Stomach (tissue), 4 donors: ENCODE measurements at regions not wholly inside any gene's neighbourhood (a gene's known extent, or its start where the extent isn't known, plus 50 kb on each side); places are given as distances from the start of the nearest gene placed in this dataset.

Source experiments
- POLR2A ChIP-seq, 4 donors: fragments of 450-650 bp; IDR thresholded peaks; one replicate each; pipeline ENCODE4 v1.6.1; 2016; ENCODE audit warnings: antibody characterized with exemption in 4 of 4, control low read depth in 2 of 4, mild to moderate bottlenecking in 1 of 4, moderate library complexity in 1 of 4
- TF ChIP-seq, protein P1 (sequence below), 7 experiments: fragments of 450-650 bp in 4 of 7; fragments of 200-600 bp in 3 of 7; sonication (generic) in 3 of 7; IDR thresholded peaks; one replicate each; pipeline ENCODE4 v1.5.1; 2016 to 2019; ENCODE audit warnings: antibody characterized with exemption in 7 of 7, control low read depth in 2 of 7, mild to moderate bottlenecking in 1 of 7

DNA sequence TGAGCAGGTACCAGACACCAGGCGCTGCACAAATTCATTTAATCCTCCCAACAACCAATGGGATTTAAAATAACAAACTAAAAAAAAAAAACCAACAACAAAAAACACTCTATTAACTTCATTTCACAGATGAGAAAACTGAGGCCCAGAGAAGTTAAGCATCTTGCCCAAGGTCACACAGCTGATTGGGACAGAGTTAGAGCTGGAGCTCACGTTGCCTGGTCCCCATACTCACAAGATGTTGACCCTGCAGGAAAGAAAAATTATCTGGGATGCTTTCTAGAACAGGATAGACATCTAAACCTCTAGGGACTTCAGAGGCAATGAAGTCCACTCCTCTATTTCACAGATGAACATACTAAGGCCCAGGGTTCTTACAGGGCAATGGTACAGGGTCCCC is 175.3 kb downstream of the PSMG1 start:
- TF ChIP-seq, protein P1, sequence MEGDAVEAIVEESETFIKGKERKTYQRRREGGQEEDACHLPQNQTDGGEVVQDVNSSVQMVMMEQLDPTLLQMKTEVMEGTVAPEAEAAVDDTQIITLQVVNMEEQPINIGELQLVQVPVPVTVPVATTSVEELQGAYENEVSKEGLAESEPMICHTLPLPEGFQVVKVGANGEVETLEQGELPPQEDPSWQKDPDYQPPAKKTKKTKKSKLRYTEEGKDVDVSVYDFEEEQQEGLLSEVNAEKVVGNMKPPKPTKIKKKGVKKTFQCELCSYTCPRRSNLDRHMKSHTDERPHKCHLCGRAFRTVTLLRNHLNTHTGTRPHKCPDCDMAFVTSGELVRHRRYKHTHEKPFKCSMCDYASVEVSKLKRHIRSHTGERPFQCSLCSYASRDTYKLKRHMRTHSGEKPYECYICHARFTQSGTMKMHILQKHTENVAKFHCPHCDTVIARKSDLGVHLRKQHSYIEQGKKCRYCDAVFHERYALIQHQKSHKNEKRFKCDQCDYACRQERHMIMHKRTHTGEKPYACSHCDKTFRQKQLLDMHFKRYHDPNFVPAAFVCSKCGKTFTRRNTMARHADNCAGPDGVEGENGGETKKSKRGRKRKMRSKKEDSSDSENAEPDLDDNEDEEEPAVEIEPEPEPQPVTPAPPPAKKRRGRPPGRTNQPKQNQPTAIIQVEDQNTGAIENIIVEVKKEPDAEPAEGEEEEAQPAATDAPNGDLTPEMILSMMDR (IDR thresholded peaks at IDR 0.05) = no peak
- TF ChIP-seq POLR2A (IDR thresholded peaks at IDR 0.05) = no peak
